RWPE2 (cell line): ENCODE measurements at regions not wholly inside any gene's neighbourhood (a gene's known extent, or its start where the extent isn't known, plus 50 kb on each side); places are given as distances from the start of the nearest gene placed in this dataset.

Experiments
- ATAC-seq: fragments of 200-7000 bp; cut with Tn5 transposase; 3 replicates; pipeline ENCODE4 v1.9.1; 2021; ENCODE audit warnings: low read depth
- DNase-seq: peaks from one replicate; pipeline ENCODE4 v3.0.0-alpha.2; 2020; ENCODE audit warnings: low spot score
- H3K27ac ChIP-seq: fragments of 450-650 bp; 2 replicates; pipeline ENCODE4 v1.5.1; 2017; ENCODE audit warnings: mild to moderate bottlenecking; ENCODE audit not compliant: poor library complexity, severe bottlenecking
- H3K27me3 ChIP-seq: fragments of 250-450 bp; sonication (Bioruptor Pico); 2 replicates; pipeline ENCODE4 v1.5.1; 2021; ENCODE audit warnings: mild to moderate bottlenecking, moderate library complexity; ENCODE audit not compliant: insufficient read depth, poor library complexity, severe bottlenecking
- H3K36me3 ChIP-seq: fragments of 250-450 bp; sonication (Bioruptor Pico); 2 replicates; pipeline ENCODE4 v1.5.1; 2020; ENCODE audit warnings: low read depth, mild to moderate bottlenecking, moderate library complexity
- H3K4me1 ChIP-seq: fragments of 250-450 bp; sonication (Bioruptor Pico); 2 replicates; pipeline ENCODE4 v1.5.1; 2021; ENCODE audit warnings: mild to moderate bottlenecking, moderate library complexity; ENCODE audit not compliant: insufficient read depth, poor library complexity, severe bottlenecking
- H3K4me3 ChIP-seq: fragments of 250-450 bp; sonication (Bioruptor Pico); 2 replicates; pipeline ENCODE4 v1.5.1; 2021; ENCODE audit warnings: mild to moderate bottlenecking, moderate library complexity; ENCODE audit not compliant: severe bottlenecking
- H3K9me3 ChIP-seq: fragments of 250-450 bp; sonication (Bioruptor Pico); 2 replicates; pipeline ENCODE4 v1.5.1; 2021; ENCODE audit warnings: mild to moderate bottlenecking, moderate library complexity; ENCODE audit not compliant: severe bottlenecking
- CTCF ChIP-seq: fragments of 450-650 bp; IDR thresholded peaks from one replicate; pipeline ENCODE4 v1.5.1; 2017; ENCODE audit warnings: mild to moderate bottlenecking, moderate library complexity; ENCODE audit not compliant: poor library complexity, severe bottlenecking

- H3K4me1 ChIP-seq, result no peaks in the 10 kb centered on the region
- H3K9me3 ChIP-seq, result no peaks in the 10 kb centered on the region
- no peaks in the 10 kb centered on the region for H3K36me3 ChIP-seq
- no peak overlapping the region for H3K4me3 ChIP-seq
- H3K27ac ChIP-seq, result no peak overlapping the region
- H3K27me3 ChIP-seq, result no peaks in the 10 kb centered on the region
- TF ChIP-seq CTCF, result no peak
- DNase-seq (no peak), ATAC-seq (no peak)
These were observed 143.2 kb downstream of the TSHZ3 start for GRCh38 chr19:31205887-31206518.

GRCh38 chr19:31204115-31204514, 145.1 kb downstream of the TSHZ3 start:
- DNase-seq (no peak), ATAC-seq (no peak)
- Histone ChIP-seq H3K27ac (no peak overlapping the region), H3K36me3 (no peaks in the 10 kb centered on the region), H3K9me3 (no peaks in the 10 kb centered on the region), H3K4me3 (no peak overlapping the region), H3K4me1 (no peaks in the 10 kb centered on the region), H3K27me3 (no peaks in the 10 kb centered on the region)
- no peak for TF ChIP-seq CTCF

GRCh38 chr19:31185261-31185660, 164.0 kb downstream of the TSHZ3 start:
- DNase-seq, result no peak
- ATAC-seq, result no peak
- no peaks in the 10 kb centered on the region for H3K4me1 ChIP-seq

GRCh38 chr19:31181535-31181934, 167.7 kb downstream of the TSHZ3 start:
- no peak for TF ChIP-seq CTCF
- DNase-seq, result no peak
- Histone ChIP-seq H3K36me3 (no peaks in the 10 kb centered on the region), H3K27me3 (no peaks in the 10 kb centered on the region), H3K9me3 (no peaks in the 10 kb centered on the region), H3K4me3 (no peak overlapping the region), H3K27ac (no peak overlapping the region), H3K4me1 (no peaks in the 10 kb centered on the region)
- ATAC-seq, result no peak

More at GRCh38 chr19:31185261-31185660, 164.0 kb downstream of the TSHZ3 start:
- H3K27me3 ChIP-seq, result no peaks in the 10 kb centered on the region
- no peak overlapping the region for H3K27ac ChIP-seq
- TF ChIP-seq CTCF, result no peak
- no peak overlapping the region for H3K4me3 ChIP-seq
- H3K9me3 ChIP-seq, result no peaks in the 10 kb centered on the region
- no peaks in the 10 kb centered on the region for H3K36me3 ChIP-seq

- H3K9me3 ChIP-seq, result no peaks in the 10 kb centered on the region
- no peaks in the 10 kb centered on the region for H3K27me3 ChIP-seq
- no peak overlapping the region for H3K4me3 ChIP-seq
- ATAC-seq (no peak), DNase-seq (no peak)
- H3K4me1 ChIP-seq, result no peaks in the 10 kb centered on the region
- no peaks in the 10 kb centered on the region for H3K36me3 ChIP-seq
- TF ChIP-seq CTCF, result no peak
- H3K27ac ChIP-seq, result no peak overlapping the region
These were observed 168.3 kb downstream of the TSHZ3 start for GRCh38 chr19:31180907-31181306.
